ENCODE measurements at regions not wholly inside any gene's neighbourhood (a gene's known extent, or its start where the extent isn't known, plus 50 kb on each side); places are given as distances from the start of the nearest gene placed in this dataset.

DNA sequence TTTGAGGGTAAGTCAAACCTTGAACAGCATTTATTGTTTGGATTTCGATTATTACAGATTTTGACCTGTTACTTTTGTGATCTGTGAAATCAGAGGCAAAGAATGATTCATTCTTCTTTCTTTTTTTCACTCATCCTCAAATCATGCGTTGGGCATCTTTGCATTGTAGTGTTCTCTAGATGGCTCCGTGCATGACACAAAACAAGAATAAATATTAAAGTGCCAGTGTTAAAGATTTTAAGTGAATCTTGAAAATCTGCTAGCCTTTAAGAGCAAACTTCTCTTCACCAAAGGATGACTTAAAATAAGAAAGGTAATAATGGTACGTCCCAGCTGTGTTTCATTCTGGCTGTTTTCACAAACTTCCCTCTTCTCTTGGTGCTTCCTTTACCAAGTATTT lies 361.9 kb upstream of the SMARCA2 start:
- Histone ChIP-seq H2AFZ (ENCODE audit: low read length) (no peak overlapping the region), H3K27me3 (ENCODE audit: insufficient read depth, low read length) (no peaks in the 10 kb centered on the region), H3K79me2 (ENCODE audit: insufficient read depth, low read length) (no peaks in the 10 kb centered on the region), H3K4me3 (ENCODE audit: low read depth, low read length, poor library complexity, severe bottlenecking) (no peak overlapping the region), H3K4me1 (ENCODE audit: insufficient read depth, low read length, severe bottlenecking) (no peaks in the 10 kb centered on the region), H3K36me3 (ENCODE audit: insufficient read depth, low read length) (no peaks in the 10 kb centered on the region), H3K9ac (ENCODE audit: low read length) (no peak overlapping the region), H3K27ac (ENCODE audit: low read depth, low read length, poor library complexity, severe bottlenecking) (no peak overlapping the region), H3K4me2 (ENCODE audit: low read length) (no peak overlapping the region), H3K9me2 (ENCODE audit: low read depth, low read length) (no peaks in the 10 kb centered on the region), H3F3A (ENCODE audit: insufficient read depth, low read length) (no peaks in the 10 kb centered on the region), H3K9me3 (ENCODE audit: low read length) (no peaks in the 10 kb centered on the region), H4K20me1 (ENCODE audit: insufficient read depth, low read length) (no peaks in the 10 kb centered on the region)
- TF ChIP-seq EZH2 (IDR thresholded peaks at IDR 0.05; ENCODE audit: borderline replicate concordance, low read length), result no peak
- TF ChIP-seq, protein P1, sequence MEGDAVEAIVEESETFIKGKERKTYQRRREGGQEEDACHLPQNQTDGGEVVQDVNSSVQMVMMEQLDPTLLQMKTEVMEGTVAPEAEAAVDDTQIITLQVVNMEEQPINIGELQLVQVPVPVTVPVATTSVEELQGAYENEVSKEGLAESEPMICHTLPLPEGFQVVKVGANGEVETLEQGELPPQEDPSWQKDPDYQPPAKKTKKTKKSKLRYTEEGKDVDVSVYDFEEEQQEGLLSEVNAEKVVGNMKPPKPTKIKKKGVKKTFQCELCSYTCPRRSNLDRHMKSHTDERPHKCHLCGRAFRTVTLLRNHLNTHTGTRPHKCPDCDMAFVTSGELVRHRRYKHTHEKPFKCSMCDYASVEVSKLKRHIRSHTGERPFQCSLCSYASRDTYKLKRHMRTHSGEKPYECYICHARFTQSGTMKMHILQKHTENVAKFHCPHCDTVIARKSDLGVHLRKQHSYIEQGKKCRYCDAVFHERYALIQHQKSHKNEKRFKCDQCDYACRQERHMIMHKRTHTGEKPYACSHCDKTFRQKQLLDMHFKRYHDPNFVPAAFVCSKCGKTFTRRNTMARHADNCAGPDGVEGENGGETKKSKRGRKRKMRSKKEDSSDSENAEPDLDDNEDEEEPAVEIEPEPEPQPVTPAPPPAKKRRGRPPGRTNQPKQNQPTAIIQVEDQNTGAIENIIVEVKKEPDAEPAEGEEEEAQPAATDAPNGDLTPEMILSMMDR (IDR thresholded peaks at IDR 0.05; ENCODE audit: low read length), result no peak

DNA sequence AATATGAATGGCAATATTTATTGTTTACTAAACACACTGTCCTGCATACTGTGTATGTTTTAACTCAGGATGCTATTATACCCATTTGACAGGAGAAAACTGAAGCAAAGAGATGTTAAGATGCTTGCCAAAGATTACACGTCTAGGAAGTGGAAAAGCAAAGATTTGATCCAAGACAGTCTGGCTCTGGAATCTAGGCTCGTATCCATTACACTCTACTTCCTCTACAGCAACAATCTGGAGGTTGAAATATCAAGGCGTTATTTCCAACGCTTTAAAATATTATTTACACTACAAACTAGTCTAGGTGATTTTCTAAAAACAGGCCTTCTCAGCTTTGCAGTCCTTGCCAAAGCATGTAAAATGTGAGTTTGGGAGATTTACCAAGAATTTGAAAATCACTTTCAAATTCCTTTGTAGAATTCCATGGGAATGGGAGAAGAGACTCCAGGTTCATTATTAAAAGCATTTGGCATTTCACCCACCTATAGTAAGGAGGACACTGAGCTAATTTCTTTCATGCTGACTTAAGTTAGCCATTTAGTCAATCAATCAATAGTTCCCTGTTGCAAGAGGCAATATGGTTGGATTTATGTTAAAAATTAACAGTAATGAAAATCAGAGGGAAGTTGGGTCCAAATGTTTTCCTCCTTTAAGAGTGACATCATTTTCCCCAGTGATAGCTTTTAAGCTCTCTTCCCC lies 356.3 kb upstream of the SMARCA2 start:
- Histone ChIP-seq H3K4me2 (ENCODE audit: low read length) (no peak overlapping the region), H3K9ac (ENCODE audit: low read length) (no peak overlapping the region), H3K79me2 (ENCODE audit: insufficient read depth, low read length) (no peaks in the 10 kb centered on the region), H2AFZ (ENCODE audit: low read length) (no peak overlapping the region), H3K9me2 (ENCODE audit: low read depth, low read length) (no peaks in the 10 kb centered on the region), H3K27ac (ENCODE audit: low read depth, low read length, poor library complexity, severe bottlenecking) (no peak overlapping the region), H3K4me3 (ENCODE audit: low read depth, low read length, poor library complexity, severe bottlenecking) (no peak overlapping the region), H3F3A (ENCODE audit: insufficient read depth, low read length) (no peaks in the 10 kb centered on the region), H3K9me3 (ENCODE audit: low read length) (no peaks in the 10 kb centered on the region), H3K27me3 (ENCODE audit: insufficient read depth, low read length) (no peaks in the 10 kb centered on the region), H4K20me1 (ENCODE audit: insufficient read depth, low read length) (no peaks in the 10 kb centered on the region), H3K4me1 (ENCODE audit: insufficient read depth, low read length, severe bottlenecking) (no peaks in the 10 kb centered on the region), H3K36me3 (ENCODE audit: insufficient read depth, low read length) (no peaks in the 10 kb centered on the region)
- TF ChIP-seq EZH2 (IDR thresholded peaks at IDR 0.05; ENCODE audit: borderline replicate concordance, low read length), result no peak
- TF ChIP-seq, protein P1 (IDR thresholded peaks at IDR 0.05; ENCODE audit: low read length), result no peak

DNA sequence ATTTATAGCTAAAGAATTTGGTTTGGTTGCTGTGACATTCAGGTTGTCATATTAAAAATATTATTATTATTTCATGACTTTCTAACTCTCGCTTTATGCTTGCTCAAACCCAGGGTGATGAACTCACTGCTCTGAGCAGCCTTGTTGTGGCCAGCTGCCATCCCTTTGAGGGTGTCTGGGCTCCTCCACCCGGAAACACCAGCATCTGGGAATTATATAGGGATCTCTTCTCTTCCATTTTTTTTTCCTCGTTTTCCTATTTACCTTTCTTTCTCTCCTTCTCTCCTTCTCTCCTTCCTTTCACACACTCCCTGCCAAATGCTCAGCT lies 355.8 kb upstream of the SMARCA2 start:
- TF ChIP-seq EZH2 (IDR thresholded peaks at IDR 0.05; ENCODE audit: borderline replicate concordance, low read length), result no peak
- TF ChIP-seq, protein P1 (IDR thresholded peaks at IDR 0.05; ENCODE audit: low read length), result no peak
- Histone ChIP-seq H3K4me2 (ENCODE audit: low read length) (no peak overlapping the region), H3K27ac (ENCODE audit: low read depth, low read length, poor library complexity, severe bottlenecking) (no peak overlapping the region), H3K4me3 (ENCODE audit: low read depth, low read length, poor library complexity, severe bottlenecking) (no peak overlapping the region), H3K9me2 (ENCODE audit: low read depth, low read length) (no peaks in the 10 kb centered on the region), H3K9ac (ENCODE audit: low read length) (no peak overlapping the region), H3K27me3 (ENCODE audit: insufficient read depth, low read length) (no peaks in the 10 kb centered on the region), H2AFZ (ENCODE audit: low read length) (no peak overlapping the region), H3K79me2 (ENCODE audit: insufficient read depth, low read length) (no peaks in the 10 kb centered on the region), H3F3A (ENCODE audit: insufficient read depth, low read length) (no peaks in the 10 kb centered on the region), H4K20me1 (ENCODE audit: insufficient read depth, low read length) (no peaks in the 10 kb centered on the region), H3K4me1 (ENCODE audit: insufficient read depth, low read length, severe bottlenecking) (no peaks in the 10 kb centered on the region), H3K9me3 (ENCODE audit: low read length) (no peaks in the 10 kb centered on the region), H3K36me3 (ENCODE audit: insufficient read depth, low read length) (no peaks in the 10 kb centered on the region)

Measured in OCI-LY1 (cell line).